ES-I3 (cell line): ENCODE measurements at regions not wholly inside any gene's neighbourhood (a gene's known extent, or its start where the extent isn't known, plus 50 kb on each side); places are given as distances from the start of the nearest gene placed in this dataset.
"Not testable (repeated sequence)": the region's sequence is repeated elsewhere in the genome, so short reads cannot be mapped to it uniquely, and the experiment has no call there.

Source experiments
- H3K36me3 ChIP-seq: 2 replicates; pipeline ENCODE4 v1.6.1; 2013; ENCODE audit warnings: mild to moderate bottlenecking, low read length, control low read depth, moderate library complexity; ENCODE audit not compliant: insufficient read depth
- H3K4me1 ChIP-seq: 2 replicates; pipeline ENCODE4 v1.6.1; 2013; ENCODE audit warnings: mild to moderate bottlenecking, control low read depth, low read length; ENCODE audit not compliant: insufficient read depth
- H3K9ac ChIP-seq: 2 replicates; pipeline ENCODE4 v1.6.1; 2013; ENCODE audit warnings: low read depth, mild to moderate bottlenecking, low read length, moderate library complexity
- H3K9me3 ChIP-seq: 2 replicates; pipeline ENCODE4 v1.6.1; 2013; ENCODE audit warnings: mild to moderate bottlenecking, low read length, moderate library complexity; ENCODE audit not compliant: control insufficient read depth, insufficient read depth

DNA sequence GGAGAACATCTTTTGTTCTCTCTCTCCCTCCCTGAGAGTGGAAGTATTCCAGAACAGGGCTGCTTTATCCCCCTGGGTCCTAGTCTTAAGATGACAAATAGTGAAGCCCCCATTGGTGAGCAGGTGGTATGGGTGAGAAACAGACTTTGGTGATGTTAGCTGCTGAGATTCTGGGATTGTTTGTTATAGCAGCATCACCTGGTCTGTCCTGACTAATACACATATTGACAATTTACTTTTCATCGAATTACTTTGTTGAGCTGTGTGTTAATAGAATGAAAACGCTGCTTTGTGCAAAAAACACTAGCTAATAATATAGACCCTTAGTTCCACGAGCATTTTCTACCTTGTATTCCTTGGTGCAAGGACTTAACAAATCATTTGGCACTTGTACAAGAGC lies 133.5 kb downstream of the ASMT start:
- H3K4me1 ChIP-seq: no peaks in the 10 kb centered on the region; the same call in 1 of the 2 replicates
- no peak overlapping the region for H3K9ac ChIP-seq
- no peaks in the 10 kb centered on the region for H3K36me3 ChIP-seq
- H3K9me3 ChIP-seq: peaks cover 9% of the 10 kb centered on the region

DNA sequence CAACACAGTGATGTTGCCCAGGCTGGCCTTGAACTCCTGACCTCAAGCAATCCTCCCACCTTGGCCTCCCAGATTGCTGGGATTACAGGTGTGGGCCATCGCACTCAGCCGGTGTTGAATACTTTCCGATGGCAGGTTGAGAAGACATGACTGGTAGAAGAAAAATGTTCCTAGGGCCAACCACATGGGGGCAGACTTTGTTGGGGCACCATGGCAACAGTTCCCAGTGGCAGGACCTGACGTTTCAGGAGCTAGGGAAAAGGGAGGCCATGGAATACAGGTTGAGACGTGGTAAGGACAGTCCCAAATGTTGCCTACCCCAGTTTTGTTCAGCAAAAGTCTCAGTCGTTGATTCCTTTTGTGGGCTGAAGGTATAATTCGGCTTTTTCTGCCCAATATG lies 134.6 kb downstream of the ASMT start:
- Histone ChIP-seq H3K9ac (no peak overlapping the region), H3K4me1 (no peaks in the 10 kb centered on the region; the same call in 1 of the 2 replicates), H3K9me3 (peaks cover 9% of the 10 kb centered on the region), H3K36me3 (no peaks in the 10 kb centered on the region)

DNA sequence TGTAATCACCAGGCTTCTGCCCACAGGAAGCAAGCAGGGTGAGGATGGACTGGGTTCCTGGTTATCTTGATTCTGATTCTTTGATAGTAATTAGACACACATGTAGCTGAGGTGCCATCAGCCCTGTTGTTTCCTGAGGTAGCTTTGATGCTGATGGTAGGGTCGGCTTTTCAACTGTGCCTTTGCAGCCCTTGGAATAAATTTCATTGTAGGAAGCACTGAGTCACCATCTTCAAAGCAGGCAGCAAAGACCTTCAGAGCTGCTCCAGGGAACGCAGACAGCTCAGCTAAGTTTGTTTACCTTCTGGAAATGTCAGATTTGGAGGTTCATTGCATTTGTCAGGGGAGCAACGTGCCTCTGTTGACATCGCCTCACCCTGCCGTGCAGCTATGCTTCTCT lies 135.4 kb downstream of the ASMT start:
- Histone ChIP-seq H3K9ac (no peak overlapping the region), H3K9me3 (peaks cover 9% of the 10 kb centered on the region), H3K36me3 (no peaks in the 10 kb centered on the region), H3K4me1 (no peaks in the 10 kb centered on the region; the same call in 1 of the 2 replicates)

DNA sequence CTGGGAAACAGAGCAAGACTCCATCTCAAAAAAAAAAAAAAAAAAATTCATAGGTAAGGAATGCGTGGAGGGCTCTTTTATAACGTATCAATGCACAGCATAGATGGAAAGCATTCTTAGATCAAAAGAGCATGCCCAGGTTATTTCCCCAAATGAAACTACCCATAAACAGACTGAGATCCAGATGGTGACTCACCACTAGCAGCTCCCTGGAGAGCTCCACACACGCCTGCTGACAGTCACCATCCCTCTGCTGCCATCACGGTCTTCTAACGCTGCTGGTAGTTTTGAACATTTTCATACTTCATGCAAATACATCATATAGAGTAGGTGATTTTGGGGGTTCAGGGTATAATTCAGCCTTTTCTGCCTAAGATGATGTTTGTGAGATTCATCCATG lies 136.9 kb downstream of the ASMT start:
- peaks cover 9% of the 10 kb centered on the region for H3K9me3 ChIP-seq
- no peak overlapping the region for H3K9ac ChIP-seq
- H3K4me1 ChIP-seq: no peaks in the 10 kb centered on the region; the same call in 1 of the 2 replicates
- no peaks in the 10 kb centered on the region for H3K36me3 ChIP-seq

DNA sequence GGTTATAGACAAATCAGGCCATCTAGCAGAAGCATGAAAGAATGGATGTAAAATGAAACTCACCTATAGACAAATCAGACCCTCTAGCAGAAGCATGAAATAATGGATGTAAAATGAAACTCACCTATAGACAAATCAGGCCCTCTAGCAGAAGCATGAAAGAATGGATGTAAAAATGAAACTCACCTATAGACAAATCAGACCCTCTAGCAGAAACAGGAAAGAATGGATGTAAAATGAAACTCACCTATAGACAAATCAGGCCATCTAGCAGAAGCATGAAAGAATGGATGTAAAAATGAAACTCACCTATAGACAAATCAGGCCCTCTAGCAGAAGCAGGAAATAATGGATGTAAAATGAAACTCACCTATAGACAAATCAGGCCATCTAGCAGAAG lies 137.9 kb downstream of the ASMT start:
- H3K36me3 ChIP-seq, H3K4me1 ChIP-seq, H3K9ac ChIP-seq: not testable (repeated sequence)
- H3K9me3 ChIP-seq: peaks cover 13% of the 10 kb centered on the region

DNA sequence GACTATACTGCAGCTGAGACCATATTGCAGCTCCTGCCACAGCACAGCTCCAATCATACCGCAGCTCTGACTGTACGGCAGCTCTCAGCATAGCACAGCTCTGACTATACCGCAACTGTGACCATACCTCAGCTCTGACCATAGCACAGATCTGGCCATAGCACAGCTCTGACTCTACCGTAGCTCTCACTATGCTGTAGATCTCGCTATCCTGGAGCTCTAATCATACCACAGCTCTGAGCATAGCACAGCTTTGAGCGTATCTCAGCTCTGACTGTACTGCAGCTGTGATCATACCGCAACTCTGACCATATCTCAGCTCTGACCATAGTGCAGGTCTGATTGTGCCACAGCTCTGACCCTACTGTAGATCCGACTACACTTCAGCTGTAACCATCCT lies 139.2 kb downstream of the ASMT start:
- Histone ChIP-seq H3K9me3 (peaks cover 9% of the 10 kb centered on the region; the same call in 1 of the 2 replicates), H3K36me3 (no peaks in the 10 kb centered on the region), H3K9ac (no peak overlapping the region), H3K4me1 (no peaks in the 10 kb centered on the region; the same call in 1 of the 2 replicates)

DNA sequence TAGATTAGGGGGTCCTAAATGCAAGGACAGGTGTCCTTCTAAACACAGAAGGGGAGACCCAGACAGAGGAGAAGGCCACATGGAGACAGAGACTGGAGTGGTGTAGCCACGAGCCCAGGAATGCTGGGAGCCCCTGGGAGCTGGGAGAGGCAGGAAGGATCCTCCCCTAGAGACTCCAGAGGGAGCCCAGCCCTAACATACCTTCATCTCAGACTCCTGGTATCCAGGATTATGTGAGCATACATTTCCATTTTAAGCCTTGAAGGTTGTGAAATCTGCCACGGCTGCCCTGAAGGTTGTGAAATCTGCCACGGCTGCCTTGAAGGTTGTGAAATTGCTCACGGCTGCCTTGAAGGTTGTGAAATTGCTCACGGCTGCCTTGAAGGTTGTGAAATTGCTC lies 148.4 kb downstream of the ASMT start:
- H3K9me3 ChIP-seq: no peaks in the 10 kb centered on the region
- H3K9ac ChIP-seq: no peak overlapping the region
- no peaks in the 10 kb centered on the region for H3K36me3 ChIP-seq
- no peaks in the 10 kb centered on the region for H3K4me1 ChIP-seq

DNA sequence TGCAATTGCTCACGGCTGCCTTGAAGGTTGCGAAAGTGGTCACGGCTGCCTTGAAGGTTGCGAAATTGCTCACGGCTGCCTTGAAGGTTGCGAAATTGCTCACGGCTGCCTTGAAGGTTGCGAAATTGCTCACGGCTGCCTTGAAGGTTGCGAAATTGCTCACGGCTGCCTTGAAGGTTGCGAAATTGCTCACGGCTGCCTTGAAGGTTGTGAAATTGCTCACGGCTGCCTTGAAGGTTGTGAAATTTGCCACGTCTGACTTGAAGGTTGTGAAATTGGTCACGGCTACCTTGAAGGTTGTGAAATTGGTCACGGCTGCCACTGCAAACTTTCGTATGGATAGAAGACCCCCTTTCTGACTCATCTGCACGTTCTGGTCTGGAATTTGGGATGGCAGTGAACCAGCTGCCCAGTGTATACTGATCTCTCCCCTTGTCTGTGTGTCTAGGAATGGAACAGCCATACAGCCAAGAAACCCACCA lies 150.1 kb downstream of the ASMT start:
- H3K4me1 ChIP-seq, H3K36me3 ChIP-seq, H3K9ac ChIP-seq, H3K9me3 ChIP-seq: not testable (repeated sequence)

DNA sequence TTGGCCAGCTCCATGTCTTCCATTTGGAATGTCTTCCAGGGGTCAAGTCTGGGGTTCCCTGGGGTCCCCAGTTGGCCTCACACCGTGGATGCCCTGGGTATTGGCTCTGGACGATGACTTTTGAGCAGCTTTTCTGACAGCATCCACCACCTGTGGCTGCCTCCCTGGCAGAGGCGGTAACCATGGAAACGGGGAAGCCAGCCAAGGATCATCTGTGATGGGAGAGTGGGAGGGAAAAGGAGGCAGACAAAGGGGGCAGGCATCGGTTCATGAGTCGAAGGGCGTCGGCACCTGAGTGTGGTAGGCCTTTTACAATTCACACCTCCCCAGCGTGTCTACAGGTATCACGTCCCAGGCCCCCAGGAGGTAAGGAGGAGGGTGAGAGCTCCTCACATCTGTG lies 152.2 kb downstream of the ASMT start:
- Histone ChIP-seq H3K9me3 (no peaks in the 10 kb centered on the region), H3K9ac (no peak overlapping the region), H3K4me1 (no peaks in the 10 kb centered on the region), H3K36me3 (no peaks in the 10 kb centered on the region)

DNA sequence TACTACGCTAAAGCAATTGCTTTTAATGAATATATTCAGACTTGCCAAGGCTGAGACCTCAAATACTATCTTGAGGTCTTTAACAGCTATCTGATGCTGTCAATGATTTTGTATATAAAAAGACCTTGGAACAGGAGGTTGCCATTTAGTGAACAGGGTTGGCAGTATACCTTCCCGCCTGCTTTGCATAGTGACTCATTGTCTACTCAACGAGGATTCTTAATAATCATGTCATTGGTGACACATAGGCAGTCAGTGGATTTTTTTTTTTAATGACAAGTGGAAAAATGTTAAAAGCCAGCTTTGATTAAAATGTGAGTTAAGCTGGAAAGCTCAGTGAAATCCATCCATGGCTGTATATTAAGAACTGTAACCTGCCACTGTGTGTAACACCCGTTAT lies 164.0 kb downstream of the ASMT start:
- no peaks in the 10 kb centered on the region for H3K36me3 ChIP-seq
- no peaks in the 10 kb centered on the region for H3K4me1 ChIP-seq
- no peak overlapping the region for H3K9ac ChIP-seq
- no peaks in the 10 kb centered on the region for H3K9me3 ChIP-seq

DNA sequence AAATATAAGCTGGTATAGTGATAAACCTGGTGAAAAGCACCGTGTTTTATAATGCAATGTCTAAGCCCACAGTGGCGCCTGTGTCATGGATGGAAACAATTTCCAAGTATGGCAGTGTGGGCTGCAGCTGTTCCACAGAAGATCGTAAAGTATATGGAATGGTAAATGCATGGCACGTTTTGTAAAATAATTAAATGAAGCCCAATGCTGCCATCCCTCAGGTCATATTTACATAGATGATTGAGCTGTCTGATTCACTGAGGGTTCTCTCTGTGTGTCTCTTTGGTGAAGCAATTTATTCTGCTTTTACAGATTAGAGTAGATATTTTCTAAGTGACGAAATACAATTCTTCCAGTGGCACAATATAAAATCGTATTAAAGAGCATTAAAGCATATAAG lies 164.8 kb downstream of the ASMT start:
- Histone ChIP-seq H3K4me1 (no peaks in the 10 kb centered on the region), H3K9ac (no peak overlapping the region), H3K9me3 (no peaks in the 10 kb centered on the region), H3K36me3 (no peaks in the 10 kb centered on the region)

DNA sequence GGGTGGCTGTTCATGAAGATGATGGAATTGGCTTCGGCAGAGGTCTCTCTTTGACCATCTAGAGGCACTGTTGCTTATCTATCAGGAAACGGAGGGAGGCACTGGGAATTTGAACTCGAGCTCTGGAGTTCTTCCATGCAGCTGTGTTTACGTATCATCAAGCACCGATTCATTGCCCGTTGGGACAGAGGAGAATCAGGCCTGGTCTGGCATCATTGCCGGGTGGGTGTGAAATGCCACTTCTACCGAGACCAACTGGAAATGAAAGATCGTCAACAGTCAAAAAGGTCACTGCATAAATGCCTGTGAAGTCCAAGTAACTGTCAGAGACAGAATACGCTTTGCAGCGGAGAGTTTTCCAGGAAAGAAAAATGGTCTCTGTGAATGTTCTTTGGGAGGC lies 166.9 kb downstream of the ASMT start:
- Histone ChIP-seq H3K36me3 (no peaks in the 10 kb centered on the region), H3K9me3 (peaks cover 4% of the 10 kb centered on the region), H3K9ac (no peak overlapping the region), H3K4me1 (no peaks in the 10 kb centered on the region)

DNA sequence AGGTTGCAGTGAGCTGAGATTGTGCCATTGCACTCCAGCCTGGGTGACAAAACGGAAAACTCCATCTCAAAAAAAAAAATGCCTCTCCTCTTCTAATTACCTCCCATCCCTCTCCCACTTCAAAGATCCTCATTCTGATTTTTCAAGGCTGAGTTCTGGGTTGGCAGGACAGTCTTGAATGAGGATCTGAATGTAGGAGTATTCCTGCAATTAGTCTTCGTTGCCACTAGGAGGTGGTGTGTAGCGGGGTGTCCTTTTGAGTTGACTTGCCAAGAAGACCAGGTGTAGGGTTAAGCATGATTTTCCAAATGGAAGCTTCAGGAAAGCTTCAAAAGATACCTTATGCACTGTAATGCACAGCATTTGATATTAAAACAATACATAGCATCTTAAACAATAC lies 169.9 kb downstream of the ASMT start:
- Histone ChIP-seq H3K4me1 (no peaks in the 10 kb centered on the region), H3K9ac (no peak overlapping the region), H3K36me3 (no peaks in the 10 kb centered on the region), H3K9me3 (peaks cover 4% of the 10 kb centered on the region)

DNA sequence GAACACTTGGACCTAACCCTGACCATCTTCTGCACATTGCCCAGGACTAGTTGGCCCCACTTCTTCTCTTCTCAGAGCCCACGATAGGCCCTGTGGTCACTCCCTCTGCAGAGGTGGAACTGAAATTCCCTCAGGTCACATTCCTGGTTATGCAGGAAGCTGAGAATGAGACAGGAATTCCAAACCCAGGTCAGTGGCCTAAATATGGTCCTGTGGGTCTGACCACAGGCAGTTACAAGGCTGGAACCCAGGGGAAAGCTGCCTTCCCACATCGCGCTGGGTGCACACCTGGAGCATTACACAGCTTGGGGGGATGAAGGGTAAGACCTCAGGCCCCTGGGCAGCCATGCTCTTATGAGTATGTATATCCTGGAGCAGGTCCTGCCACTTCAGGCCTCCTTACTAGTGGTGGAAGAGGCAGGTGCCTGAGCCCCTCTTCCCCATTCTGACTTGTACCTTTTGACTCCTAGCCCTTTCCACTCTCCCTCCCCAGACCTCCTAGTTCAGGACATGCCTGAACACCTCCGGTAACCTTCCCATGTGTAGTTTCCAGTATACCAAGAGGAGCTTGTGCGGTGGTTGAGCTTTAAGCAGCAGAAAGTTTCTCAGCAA lies 173.5 kb downstream of the ASMT start:
- Histone ChIP-seq H3K36me3 (no peaks in the 10 kb centered on the region), H3K4me1 (no peaks in the 10 kb centered on the region), H3K9ac (no peak overlapping the region), H3K9me3 (peaks cover 4% of the 10 kb centered on the region)

DNA sequence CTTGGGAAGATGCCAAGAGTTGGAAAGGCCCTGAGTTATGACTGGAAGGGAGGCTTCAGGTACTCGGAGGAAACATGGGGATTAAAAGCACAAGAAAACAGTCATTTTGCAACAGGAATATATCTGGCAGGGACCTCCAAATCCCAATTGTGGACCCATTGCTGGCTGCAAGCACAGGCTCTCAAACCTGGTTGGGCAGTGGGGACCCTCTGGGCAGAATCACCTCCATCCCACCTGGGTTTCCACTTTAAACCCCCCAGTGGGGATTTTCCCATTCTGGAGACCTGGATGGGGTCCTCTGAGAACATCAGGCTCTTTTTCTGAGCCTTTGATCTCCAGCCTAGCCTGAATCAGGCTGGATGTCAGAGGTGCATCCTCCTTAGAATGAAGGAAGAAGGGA lies 177.8 kb downstream of the ASMT start:
- Histone ChIP-seq H3K9ac (no peak overlapping the region), H3K36me3 (no peaks in the 10 kb centered on the region)

DNA sequence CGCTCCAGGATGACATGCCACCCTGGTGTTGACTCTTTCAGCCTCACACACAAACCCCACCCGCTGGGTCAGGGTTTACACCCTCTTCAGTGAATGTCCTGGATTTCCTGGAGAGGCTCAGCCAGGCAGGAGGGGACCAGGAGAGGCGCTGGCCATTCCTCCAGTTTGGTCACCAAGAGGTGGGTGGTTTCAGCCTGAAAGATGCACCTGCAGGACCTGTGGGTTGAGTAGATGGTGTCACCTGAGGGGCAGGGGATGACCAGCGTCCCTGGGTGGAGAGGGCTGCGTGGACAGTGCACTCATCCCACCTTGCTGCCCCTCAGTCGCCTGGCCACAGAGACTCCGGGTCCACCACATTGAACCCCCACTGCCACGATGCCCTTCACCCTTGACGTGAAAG lies 179.7 kb downstream of the ASMT start:
- Histone ChIP-seq H3K9me3 (no peaks in the 10 kb centered on the region), H3K4me1 (no peaks in the 10 kb centered on the region), H3K36me3 (no peaks in the 10 kb centered on the region), H3K9ac (no peak overlapping the region)

More for the DNA sequence above, 177.8 kb downstream of the ASMT start:
- no peaks in the 10 kb centered on the region for H3K4me1 ChIP-seq
- no peaks in the 10 kb centered on the region for H3K9me3 ChIP-seq
